ENCODE measurements at regions not wholly inside any gene's neighbourhood (a gene's known extent, or its start where the extent isn't known, plus 50 kb on each side); places are given as distances from the start of the nearest gene placed in this dataset.

GRCh38 chr3:23117856-23118255 is 85.3 kb upstream of the UBE2E2 start:
- no peaks in the 10 kb centered on the region for H3K79me2 ChIP-seq (ENCODE audit: insufficient read depth, low read length)
- H3K9me2 ChIP-seq (replicated peaks; ENCODE audit: insufficient read depth, low read length), result no peaks in the 10 kb centered on the region
- H3K9ac ChIP-seq (ENCODE audit: low read length), result no peak overlapping the region
- H3K9me3 ChIP-seq (ENCODE audit: insufficient read depth, low read length), result no peaks in the 10 kb centered on the region
- no peaks in the 10 kb centered on the region for H3K27me3 ChIP-seq (ENCODE audit: low read length)
- H4K20me1 ChIP-seq (ENCODE audit: low read depth, low read length), result no peaks in the 10 kb centered on the region
- no peaks in the 10 kb centered on the region for H3K36me3 ChIP-seq (ENCODE audit: low read length)
- H3F3A ChIP-seq (ENCODE audit: insufficient read depth), result no peaks in the 10 kb centered on the region
- no peak overlapping the region for H3K27ac ChIP-seq (ENCODE audit: low read depth, low read length)
- TF ChIP-seq CTCF (IDR thresholded peaks at IDR 0.05; ENCODE audit: insufficient read depth, low read length, poor library complexity, severe bottlenecking) (no peak), EZH2phosphoT487 (conservative IDR thresholded peaks at IDR 0.05; ENCODE audit: low read length) (no peak)
- no peak overlapping the region for H3K4me3 ChIP-seq (ENCODE audit: insufficient read depth, low read length, poor library complexity, severe bottlenecking)
- no peak overlapping the region for H2AFZ ChIP-seq (ENCODE audit: low read depth, low read length, severe bottlenecking)
- no peak overlapping the region for H3K4me2 ChIP-seq (ENCODE audit: low read depth, low read length, poor library complexity, severe bottlenecking)

GRCh38 chr3:23127196-23127595 is 75.9 kb upstream of the UBE2E2 start:
- Histone ChIP-seq H3K9me2 (replicated peaks; ENCODE audit: insufficient read depth, low read length) (no peaks in the 10 kb centered on the region), H3K27me3 (ENCODE audit: low read length) (no peaks in the 10 kb centered on the region), H4K20me1 (ENCODE audit: low read depth, low read length) (no peaks in the 10 kb centered on the region), H3K79me2 (ENCODE audit: insufficient read depth, low read length) (no peaks in the 10 kb centered on the region), H3K36me3 (ENCODE audit: low read length) (no peaks in the 10 kb centered on the region), H2AFZ (ENCODE audit: low read depth, low read length, severe bottlenecking) (no peak overlapping the region), H3K4me2 (ENCODE audit: low read depth, low read length, poor library complexity, severe bottlenecking) (no peak overlapping the region), H3F3A (ENCODE audit: insufficient read depth) (no peaks in the 10 kb centered on the region), H3K9me3 (ENCODE audit: insufficient read depth, low read length) (no peaks in the 10 kb centered on the region), H3K4me3 (ENCODE audit: insufficient read depth, low read length, poor library complexity, severe bottlenecking) (no peak overlapping the region), H3K27ac (ENCODE audit: low read depth, low read length) (no peak overlapping the region), H3K9ac (ENCODE audit: low read length) (no peak overlapping the region)
- no peak for TF ChIP-seq EZH2phosphoT487 (conservative IDR thresholded peaks at IDR 0.05; ENCODE audit: low read length)
- no peak for TF ChIP-seq CTCF (IDR thresholded peaks at IDR 0.05; ENCODE audit: insufficient read depth, low read length, poor library complexity, severe bottlenecking)

- no peaks in the 10 kb centered on the region for H4K20me1 ChIP-seq (ENCODE audit: low read depth, low read length)
- no peaks in the 10 kb centered on the region for H3F3A ChIP-seq (ENCODE audit: insufficient read depth)
- no peaks in the 10 kb centered on the region for H3K9me3 ChIP-seq (ENCODE audit: insufficient read depth, low read length)
- no peak overlapping the region for H3K4me3 ChIP-seq (ENCODE audit: insufficient read depth, low read length, poor library complexity, severe bottlenecking)
- H3K36me3 ChIP-seq (ENCODE audit: low read length), result no peaks in the 10 kb centered on the region
- H2AFZ ChIP-seq (ENCODE audit: low read depth, low read length, severe bottlenecking), result no peak overlapping the region
- TF ChIP-seq CTCF (IDR thresholded peaks at IDR 0.05; ENCODE audit: insufficient read depth, low read length, poor library complexity, severe bottlenecking), result no peak
- no peak for TF ChIP-seq EZH2phosphoT487 (conservative IDR thresholded peaks at IDR 0.05; ENCODE audit: low read length)
- no peak overlapping the region for H3K4me2 ChIP-seq (ENCODE audit: low read depth, low read length, poor library complexity, severe bottlenecking)
- no peaks in the 10 kb centered on the region for H3K79me2 ChIP-seq (ENCODE audit: insufficient read depth, low read length)
- H3K27me3 ChIP-seq (ENCODE audit: low read length), result no peaks in the 10 kb centered on the region
- no peak overlapping the region for H3K9ac ChIP-seq (ENCODE audit: low read length)
- H3K27ac ChIP-seq (ENCODE audit: low read depth, low read length), result no peak overlapping the region
- no peaks in the 10 kb centered on the region for H3K9me2 ChIP-seq (replicated peaks; ENCODE audit: insufficient read depth, low read length)
Measured at GRCh38 chr3:23128655-23129054, 74.5 kb upstream of the UBE2E2 start.

GRCh38 chr3:23129117-23129516 is 74.0 kb upstream of the UBE2E2 start:
- no peaks in the 10 kb centered on the region for H3K27me3 ChIP-seq (ENCODE audit: low read length)
- no peak for TF ChIP-seq EZH2phosphoT487 (conservative IDR thresholded peaks at IDR 0.05; ENCODE audit: low read length)
- no peak overlapping the region for H3K27ac ChIP-seq (ENCODE audit: low read depth, low read length)
- H3K4me3 ChIP-seq (ENCODE audit: insufficient read depth, low read length, poor library complexity, severe bottlenecking), result no peak overlapping the region
- no peak overlapping the region for H3K9ac ChIP-seq (ENCODE audit: low read length)
- no peaks in the 10 kb centered on the region for H3F3A ChIP-seq (ENCODE audit: insufficient read depth)
- H3K4me2 ChIP-seq (ENCODE audit: low read depth, low read length, poor library complexity, severe bottlenecking), result no peak overlapping the region
- no peaks in the 10 kb centered on the region for H3K9me3 ChIP-seq (ENCODE audit: insufficient read depth, low read length)
- H4K20me1 ChIP-seq (ENCODE audit: low read depth, low read length), result no peaks in the 10 kb centered on the region
- H2AFZ ChIP-seq (ENCODE audit: low read depth, low read length, severe bottlenecking), result no peak overlapping the region
- H3K79me2 ChIP-seq (ENCODE audit: insufficient read depth, low read length), result no peaks in the 10 kb centered on the region
- no peaks in the 10 kb centered on the region for H3K9me2 ChIP-seq (replicated peaks; ENCODE audit: insufficient read depth, low read length)
- no peaks in the 10 kb centered on the region for H3K36me3 ChIP-seq (ENCODE audit: low read length)
